CD1c-positive myeloid dendritic cell (primary cell): ENCODE measurements at regions not wholly inside any gene's neighbourhood (a gene's known extent, or its start where the extent isn't known, plus 50 kb on each side); places are given as distances from the start of the nearest gene placed in this dataset.
"Not testable (repeated sequence)": the region's sequence is repeated elsewhere in the genome, so short reads cannot be mapped to it uniquely, and the experiment has no call there.

Experiments
- DNase-seq: peaks from one replicate; pipeline ENCODE4 v3.0.0-alpha.2; 2016; ENCODE audit errors: extremely low spot score

- DNase-seq = no peak
Measured at GRCh38 chr16:65384441-65384840, 262.6 kb upstream of the CDH11 start.

- DNase-seq = no peak
Measured at GRCh38 chr16:65377195-65377594, 255.3 kb upstream of the CDH11 start.

- DNase-seq = no peak
Measured at GRCh38 chr16:65376601-65377000, 254.7 kb upstream of the CDH11 start.

- DNase-seq = no peak
Measured at GRCh38 chr16:65375651-65376050, 253.8 kb upstream of the CDH11 start.

GRCh38 chr16:65373097-65373496 is 251.2 kb upstream of the CDH11 start:
- DNase-seq = peak; percentile 2

- DNase-seq = no peak
Measured at GRCh38 chr16:65372171-65372570, 250.3 kb upstream of the CDH11 start.

GRCh38 chr16:65365732-65366715 is 244.2 kb upstream of the CDH11 start:
- DNase-seq = no peak

GRCh38 chr16:65356721-65357120 is 234.9 kb upstream of the CDH11 start:
- not testable (repeated sequence) for DNase-seq

- DNase-seq = no peak
Measured at GRCh38 chr16:65355706-65356105, 233.8 kb upstream of the CDH11 start.

GRCh38 chr16:65353183-65353582 is 231.3 kb upstream of the CDH11 start:
- no peak for DNase-seq

- DNase-seq = no peak
Measured at GRCh38 chr16:65349626-65350025, 227.8 kb upstream of the CDH11 start.

GRCh38 chr16:65343556-65343955 is 221.7 kb upstream of the CDH11 start:
- no peak for DNase-seq

- no peak for DNase-seq
Measured at GRCh38 chr16:65342231-65342866, 220.5 kb upstream of the CDH11 start.

- DNase-seq = no peak
Measured at GRCh38 chr16:65339062-65339461, 217.2 kb upstream of the CDH11 start.

GRCh38 chr16:65336160-65336559 is 214.3 kb upstream of the CDH11 start:
- no peak for DNase-seq

- no peak for DNase-seq
Measured at GRCh38 chr16:65334081-65334480, 212.2 kb upstream of the CDH11 start.

GRCh38 chr16:65333283-65333682 is 211.4 kb upstream of the CDH11 start:
- no peak for DNase-seq

GRCh38 chr16:65327346-65327745 is 205.5 kb upstream of the CDH11 start:
- no peak for DNase-seq

GRCh38 chr16:65323655-65324237 is 201.9 kb upstream of the CDH11 start:
- no peak for DNase-seq

- DNase-seq = no peak
Measured at GRCh38 chr16:65319621-65320231, 197.9 kb upstream of the CDH11 start.

- DNase-seq = no peak
Measured at GRCh38 chr16:65318590-65319257, 196.9 kb upstream of the CDH11 start.

GRCh38 chr16:65318138-65318537 is 196.3 kb upstream of the CDH11 start:
- no peak for DNase-seq
